Natural killer cell (primary cell): ENCODE measurements at regions not wholly inside any gene's neighbourhood (a gene's known extent, or its start where the extent isn't known, plus 50 kb on each side); places are given as distances from the start of the nearest gene placed in this dataset.

Experiments
- ATAC-seq, 3 donors: fragments of 150-1000 bp in 2 of 3; fragments of 200-7000 bp in 1 of 3; cut with Tn5 transposase; 1 replicate in 1 of 3; 2 replicates in 2 of 3; pipeline ENCODE4 v1.10.0; 2021; ENCODE audit warnings: mild to moderate bottlenecking in 2 of 3, moderate library complexity in 2 of 3
- DNase-seq, 2 donors: peaks; one replicate each; pipeline versions ENCODE4 v3.0.0 to v3.0.0-alpha.2; 2013 to 2021; ENCODE audit warnings: mixed read lengths in 1 of 2
- H3K27ac ChIP-seq: one replicate; pipeline ENCODE4 v1.5.1; 2013; ENCODE audit warnings: mild to moderate bottlenecking, low read length
- H3K27me3 ChIP-seq: one replicate; pipeline ENCODE4 v1.6.1; 2013; ENCODE audit warnings: low read length; ENCODE audit not compliant: control insufficient read depth, insufficient read depth
- H3K36me3 ChIP-seq: one replicate; pipeline ENCODE4 v1.6.1; 2013; ENCODE audit warnings: low read length; ENCODE audit not compliant: control insufficient read depth, insufficient read depth
- H3K4me1 ChIP-seq: one replicate; pipeline ENCODE4 v1.6.1; 2013; ENCODE audit warnings: low read length; ENCODE audit not compliant: control insufficient read depth, insufficient read depth
- H3K4me3 ChIP-seq: one replicate; pipeline ENCODE4 v1.5.1; 2013; ENCODE audit warnings: low read length
- H3K9me3 ChIP-seq: one replicate; pipeline ENCODE4 v1.6.1; 2013; ENCODE audit warnings: low read length; ENCODE audit not compliant: control insufficient read depth, insufficient read depth
- H3K27ac Mint-ChIP-seq, 2 donors: one replicate each; pipeline ENCODE4 v1.8.0; 2022; ENCODE audit warnings: mild to moderate bottlenecking in 2 of 2, mixed read lengths in 2 of 2, moderate library complexity in 1 of 2
- H3K27me3 Mint-ChIP-seq, 2 donors: one replicate each; pipeline ENCODE4 v1.8.0; 2022; ENCODE audit warnings: low read depth in 2 of 2, mixed read lengths in 2 of 2
- H3K36me3 Mint-ChIP-seq: one replicate; pipeline ENCODE4 v1.8.0; 2022; ENCODE audit warnings: mixed read lengths
- H3K4me1 Mint-ChIP-seq, 2 donors: one replicate each; pipeline ENCODE4 v1.8.0; 2022; ENCODE audit warnings: mixed read lengths in 2 of 2
- H3K4me3 Mint-ChIP-seq: one replicate; pipeline ENCODE4 v1.8.0; 2022; ENCODE audit warnings: mild to moderate bottlenecking, moderate library complexity, mixed read lengths
- H3K9me3 Mint-ChIP-seq, 2 donors: one replicate each; pipeline ENCODE4 v1.8.0; 2022; ENCODE audit warnings: mixed read lengths in 2 of 2
- CTCF ChIP-seq: fragments of 200-600 bp; IDR thresholded peaks from one replicate; pipeline ENCODE4 v1.8.0; 2022; ENCODE audit warnings: antibody characterized with exemption
- WGBS: methylation state at CpG from one replicate; pipeline ENCODE4 v1.1.7; 2013; ENCODE audit warnings: missing lambda C conversion rate; ENCODE audit not compliant: insufficient coverage; 5-methylcytosine and 5-hydroxymethylcytosine counted together
- intact Hi-C: fragments of 100-400 bp; cut with micrococcal nuclease; formaldehyde crosslinking; loops from one replicate; pipeline ENCODE4 v1.14.2; 2022

GRCh38 chr4:155478336-155478835, 101.6 kb upstream of the MAP9 start:
- H3K4me1 Mint-ChIP-seq, result no peaks in the 10 kb centered on the region

GRCh38 chr4:155474758-155475157, 98.0 kb upstream of the MAP9 start:
- WGBS, result 79% methylated on average over 2 of the region's 5 CpGs
- no peaks in the 10 kb centered on the region for H3K4me1 Mint-ChIP-seq
- DNase-seq (no peak), ATAC-seq (no peak)
- H3K36me3 ChIP-seq, result no peaks in the 10 kb centered on the region
- no peak overlapping the region for H3K4me3 Mint-ChIP-seq
- H3K27me3 ChIP-seq, result no peaks in the 10 kb centered on the region
- H3K27me3 Mint-ChIP-seq, result peaks cover 0 to 2% of the 10 kb centered on the region in 2 donors
- H3K9me3 Mint-ChIP-seq, result no peaks in the 10 kb centered on the region
- H3K9me3 ChIP-seq, result no peaks in the 10 kb centered on the region
- H3K27ac Mint-ChIP-seq, result no peak overlapping the region
- H3K4me1 ChIP-seq, result no peaks in the 10 kb centered on the region
- TF ChIP-seq CTCF, result no peak
- H3K36me3 Mint-ChIP-seq, result no peaks in the 10 kb centered on the region
- no peak overlapping the region for H3K27ac ChIP-seq
- intact Hi-C loops, result no loop called here
- H3K4me3 ChIP-seq, result no peak overlapping the region

More at GRCh38 chr4:155478336-155478835, 101.6 kb upstream of the MAP9 start:
- Mint-ChIP-seq H3K4me3 (no peak overlapping the region), H3K9me3 (no peaks in the 10 kb centered on the region), H3K36me3 (no peaks in the 10 kb centered on the region), H3K27me3 (peaks cover 0 to 2% of the 10 kb centered on the region in 2 donors), H3K27ac (no peak overlapping the region)
- TF ChIP-seq CTCF, result no peak
- Histone ChIP-seq H3K27ac (no peak overlapping the region), H3K9me3 (no peaks in the 10 kb centered on the region), H3K27me3 (no peaks in the 10 kb centered on the region), H3K36me3 (no peaks in the 10 kb centered on the region), H3K4me3 (no peak overlapping the region), H3K4me1 (no peaks in the 10 kb centered on the region)
- no peak for ATAC-seq
- intact Hi-C loops, result no loop called here
- DNase-seq, result no peak
- 87% methylated on average over 2 of the region's 3 CpGs for WGBS

- intact Hi-C loops, result no loop called here
- Mint-ChIP-seq H3K4me3 (no peak overlapping the region), H3K36me3 (no peaks in the 10 kb centered on the region), H3K9me3 (no peaks in the 10 kb centered on the region), H3K4me1 (no peaks in the 10 kb centered on the region), H3K27me3 (peaks cover 0 to 2% of the 10 kb centered on the region in 2 donors), H3K27ac (no peak overlapping the region)
- H3K9me3 ChIP-seq, result no peaks in the 10 kb centered on the region
- no peak overlapping the region for H3K27ac ChIP-seq
- WGBS, result 90% methylated on average over 1 of the region's 3 CpGs
- no peak for ATAC-seq
- no peaks in the 10 kb centered on the region for H3K4me1 ChIP-seq
- no peak for TF ChIP-seq CTCF
- H3K36me3 ChIP-seq, result no peaks in the 10 kb centered on the region
- DNase-seq, result no peak
- H3K27me3 ChIP-seq, result no peaks in the 10 kb centered on the region
- no peak overlapping the region for H3K4me3 ChIP-seq
Observed at GRCh38 chr4:155473420-155474095, 96.8 kb upstream of the MAP9 start.

GRCh38 chr4:155468282-155468681, 91.5 kb upstream of the MAP9 start:
- intact Hi-C loops, result no loop called here
- H3K4me1 ChIP-seq, result no peaks in the 10 kb centered on the region
- H3K27me3 Mint-ChIP-seq, result no peaks in the 10 kb centered on the region
- no peaks in the 10 kb centered on the region for H3K36me3 Mint-ChIP-seq
- H3K27ac ChIP-seq, result no peak overlapping the region
- H3K36me3 ChIP-seq, result no peaks in the 10 kb centered on the region
- no peaks in the 10 kb centered on the region for H3K4me1 Mint-ChIP-seq
- H3K27me3 ChIP-seq, result no peaks in the 10 kb centered on the region
- no peak for DNase-seq
- 100% methylated on average over 1 of the region's 1 CpG for WGBS
- TF ChIP-seq CTCF, result no peak
- no peak overlapping the region for H3K27ac Mint-ChIP-seq
- peaks cover 0 to 2% of the 10 kb centered on the region in 2 donors for H3K9me3 Mint-ChIP-seq
- no peaks in the 10 kb centered on the region for H3K9me3 ChIP-seq
- no peak overlapping the region for H3K4me3 ChIP-seq
- no peak overlapping the region for H3K4me3 Mint-ChIP-seq
- no peak for ATAC-seq
